WI38 (cell line): ENCODE measurements at regions not wholly inside any gene's neighbourhood (a gene's known extent, or its start where the extent isn't known, plus 50 kb on each side); places are given as distances from the start of the nearest gene placed in this dataset.

Experiments used
- H3K4me3 ChIP-seq: 2 replicates; pipeline ENCODE4 v1.5.1; 2011; ENCODE audit warnings: low read depth, mild to moderate bottlenecking, control low read depth, low read length
- TF ChIP-seq, protein P1 (sequence below): IDR thresholded peaks from 2 replicates; pipeline ENCODE4 v1.5.1; 2012; ENCODE audit warnings: low read depth, mild to moderate bottlenecking, control low read depth, low read length

DNA sequence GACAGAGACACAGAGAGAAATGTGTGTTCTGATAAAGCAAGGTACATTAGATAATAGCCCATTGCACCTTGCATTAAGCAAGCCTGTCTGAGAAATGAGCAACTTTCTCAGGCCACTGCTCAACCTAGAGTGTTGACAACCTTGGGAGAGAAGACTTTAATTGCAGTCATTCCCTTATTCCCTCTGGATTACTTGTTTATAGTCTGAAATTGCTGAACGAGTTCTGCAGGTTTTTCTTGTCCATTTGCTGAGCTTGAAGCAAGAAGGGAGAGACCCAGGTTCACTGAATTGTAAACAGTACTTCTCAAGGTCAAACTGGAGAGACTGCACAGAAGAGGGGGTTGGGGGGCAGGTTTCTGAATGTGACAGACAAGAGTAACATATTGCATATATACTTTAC, 159.4 kb upstream of the PLEKHG7 start:
- TF ChIP-seq, protein P1, sequence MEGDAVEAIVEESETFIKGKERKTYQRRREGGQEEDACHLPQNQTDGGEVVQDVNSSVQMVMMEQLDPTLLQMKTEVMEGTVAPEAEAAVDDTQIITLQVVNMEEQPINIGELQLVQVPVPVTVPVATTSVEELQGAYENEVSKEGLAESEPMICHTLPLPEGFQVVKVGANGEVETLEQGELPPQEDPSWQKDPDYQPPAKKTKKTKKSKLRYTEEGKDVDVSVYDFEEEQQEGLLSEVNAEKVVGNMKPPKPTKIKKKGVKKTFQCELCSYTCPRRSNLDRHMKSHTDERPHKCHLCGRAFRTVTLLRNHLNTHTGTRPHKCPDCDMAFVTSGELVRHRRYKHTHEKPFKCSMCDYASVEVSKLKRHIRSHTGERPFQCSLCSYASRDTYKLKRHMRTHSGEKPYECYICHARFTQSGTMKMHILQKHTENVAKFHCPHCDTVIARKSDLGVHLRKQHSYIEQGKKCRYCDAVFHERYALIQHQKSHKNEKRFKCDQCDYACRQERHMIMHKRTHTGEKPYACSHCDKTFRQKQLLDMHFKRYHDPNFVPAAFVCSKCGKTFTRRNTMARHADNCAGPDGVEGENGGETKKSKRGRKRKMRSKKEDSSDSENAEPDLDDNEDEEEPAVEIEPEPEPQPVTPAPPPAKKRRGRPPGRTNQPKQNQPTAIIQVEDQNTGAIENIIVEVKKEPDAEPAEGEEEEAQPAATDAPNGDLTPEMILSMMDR = no peak
- no peak overlapping the region for H3K4me3 ChIP-seq

DNA sequence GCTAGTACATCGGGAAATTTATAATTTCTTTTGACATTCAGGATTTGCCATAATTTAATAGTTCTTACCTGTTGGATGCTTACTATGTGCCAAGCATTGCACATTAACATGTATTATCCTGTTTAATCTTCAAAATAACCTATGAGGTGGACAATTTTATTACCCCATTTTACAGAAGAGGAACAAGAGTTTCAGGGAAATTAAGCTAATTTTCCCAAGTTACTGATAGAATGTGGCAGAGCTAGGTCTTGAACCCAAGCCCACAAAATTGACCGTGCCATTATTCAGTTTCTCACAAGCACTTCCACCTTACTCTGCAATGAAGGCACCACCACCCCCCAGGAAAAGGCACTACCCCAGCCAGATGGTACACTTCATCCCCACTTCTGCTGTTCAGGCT, 161.1 kb upstream of the PLEKHG7 start:
- H3K4me3 ChIP-seq = no peak overlapping the region
- TF ChIP-seq, protein P1 = no peak

DNA sequence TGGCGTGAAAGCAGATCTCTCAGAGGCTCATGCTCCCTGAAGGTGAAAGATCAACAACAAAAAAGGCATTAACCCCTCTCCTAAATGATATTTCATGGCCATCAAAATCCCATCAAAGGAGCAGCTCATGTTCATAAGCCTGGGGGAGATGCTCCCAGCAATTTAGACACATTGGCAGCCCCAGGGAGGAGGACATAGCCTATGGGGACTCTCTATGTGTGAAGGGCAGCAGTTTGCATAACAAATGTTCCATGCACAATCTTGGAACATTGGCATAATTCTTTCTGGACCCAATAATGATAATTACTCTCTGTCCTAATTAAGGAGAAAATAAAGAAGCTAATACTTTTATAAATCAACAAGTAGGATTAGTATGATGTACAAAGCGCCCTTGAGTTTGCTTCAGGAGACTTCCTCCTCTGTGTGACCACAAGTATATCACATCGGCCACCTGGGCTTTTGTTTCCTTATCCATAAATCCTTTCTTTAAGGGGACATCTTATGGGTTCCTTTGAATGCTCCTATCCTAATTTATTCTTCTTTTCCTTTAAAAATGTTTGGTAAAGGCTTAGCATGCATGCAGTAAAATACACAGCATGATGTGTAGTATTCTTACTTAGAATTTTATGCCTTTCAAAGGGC, 161.9 kb upstream of the PLEKHG7 start:
- H3K4me3 ChIP-seq = no peak overlapping the region
- TF ChIP-seq, protein P1 = no peak

DNA sequence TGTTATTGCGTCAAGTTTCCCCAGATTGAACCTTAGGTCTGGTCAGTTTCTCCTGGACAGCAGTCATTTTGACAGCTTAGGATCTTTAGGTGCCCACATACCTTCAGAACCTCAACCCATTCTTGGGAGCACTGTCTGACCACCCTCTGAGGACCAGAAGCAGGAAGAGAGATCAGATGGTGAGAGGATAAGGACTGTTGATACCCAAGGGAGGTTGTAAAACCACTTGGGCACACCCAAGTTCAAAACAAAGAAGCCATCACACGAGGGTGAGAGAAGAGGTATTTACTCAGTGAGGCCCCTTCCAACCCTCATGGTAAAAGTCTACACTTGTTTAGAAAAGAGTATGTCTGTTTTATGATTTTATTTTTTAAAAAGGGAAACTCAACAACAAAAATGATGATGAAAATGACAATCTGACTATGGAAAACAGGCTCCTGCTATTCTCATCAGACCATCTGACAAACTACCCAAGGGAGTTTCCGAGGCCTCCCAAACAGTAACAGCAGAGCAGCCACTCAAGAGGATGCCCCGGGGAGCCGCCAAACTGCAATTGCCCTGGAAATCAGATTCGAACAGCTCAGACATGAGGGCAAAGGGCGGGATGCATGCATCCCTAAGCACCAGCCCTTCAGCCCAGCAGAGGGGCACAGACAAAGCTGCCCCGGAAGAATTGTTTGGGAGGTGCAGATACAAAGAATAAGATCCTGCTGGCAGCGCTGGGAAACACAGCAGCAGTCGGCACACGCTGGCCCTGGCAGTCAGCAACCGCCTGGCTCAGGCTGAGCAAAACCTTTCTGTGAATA, 162.6 kb upstream of the PLEKHG7 start:
- H3K4me3 ChIP-seq = no peak overlapping the region
- TF ChIP-seq, protein P1 = no peak

DNA sequence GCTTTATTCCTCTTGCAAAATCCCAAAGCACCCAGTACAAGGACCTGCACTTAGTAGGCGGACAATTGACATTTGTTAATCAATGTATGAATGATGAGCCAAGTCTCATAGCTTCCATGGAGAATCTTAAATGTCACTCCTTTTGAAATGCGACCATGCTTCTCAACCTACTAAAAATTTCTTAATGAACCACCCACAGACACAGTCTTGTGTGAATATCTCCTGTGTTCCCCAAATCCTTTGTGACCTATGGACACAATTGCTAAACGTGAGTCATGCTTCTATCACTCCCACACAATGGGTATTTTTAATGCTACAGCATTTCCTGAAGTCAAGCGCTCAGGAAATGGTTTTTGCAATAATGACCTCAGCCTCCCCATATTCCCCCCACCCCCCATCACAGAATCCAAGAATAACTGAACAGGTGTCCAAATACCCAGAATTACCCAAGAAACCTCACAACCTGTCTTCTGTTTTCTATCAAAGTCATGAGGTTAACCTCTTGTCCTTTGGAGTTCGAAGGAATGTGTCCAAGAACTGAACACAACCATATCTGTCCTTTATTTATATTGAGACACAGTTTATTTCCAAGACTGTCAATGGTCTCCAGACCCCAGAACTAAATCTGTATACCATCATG, 163.6 kb upstream of the PLEKHG7 start:
- TF ChIP-seq, protein P1 = no peak

DNA sequence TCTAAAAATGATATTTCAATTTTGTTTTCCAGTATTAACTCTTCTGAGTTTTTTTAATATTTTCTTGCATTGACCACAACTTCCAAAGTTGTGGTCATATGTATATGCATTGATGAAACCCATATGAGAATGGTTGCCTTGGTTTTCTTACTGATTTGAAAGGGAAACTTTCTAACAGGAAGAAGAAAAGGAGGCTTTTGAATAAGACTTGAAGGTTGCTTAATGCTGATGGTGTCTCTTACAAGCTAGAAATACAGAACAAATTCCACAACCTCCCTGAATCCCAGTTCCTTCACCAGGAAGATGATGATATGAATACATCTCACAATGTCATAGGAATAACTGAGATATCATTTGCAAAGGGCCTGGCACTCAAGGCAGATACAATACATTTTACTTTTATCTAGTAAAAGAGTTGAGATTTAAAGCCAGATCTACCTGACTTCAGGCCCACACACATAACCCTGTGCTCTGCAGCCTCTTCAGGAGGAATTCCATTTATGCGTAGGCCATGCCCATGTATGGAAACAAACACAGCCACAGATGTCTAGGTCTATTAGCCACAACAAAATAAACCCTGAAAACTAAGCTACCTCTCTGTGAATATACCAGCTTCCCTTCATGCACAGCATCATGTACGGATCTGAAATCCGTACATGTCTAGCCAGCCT, 165.4 kb upstream of the PLEKHG7 start:
- TF ChIP-seq, protein P1 = no peak

More for the DNA sequence above, 163.6 kb upstream of the PLEKHG7 start:
- H3K4me3 ChIP-seq = no peak overlapping the region

More for the DNA sequence above, 165.4 kb upstream of the PLEKHG7 start:
- no peak overlapping the region for H3K4me3 ChIP-seq
